Tibial nerve (tissue), 4 donors: ENCODE measurements at regions not wholly inside any gene's neighbourhood (a gene's known extent, or its start where the extent isn't known, plus 50 kb on each side); places are given as distances from the start of the nearest gene placed in this dataset.

ENCODE experiments used
- DNase-seq, 2 donors: peaks; one replicate each; pipeline ENCODE4 v3.0.0-alpha.2; 2019; ENCODE audit warnings: low spot score in 2 of 2
- H3K27ac ChIP-seq, 4 donors: fragments of 200-600 bp; sonication (generic) in 3 of 4; one replicate each; pipeline ENCODE4 v1.5.1; 2017 to 2019; ENCODE audit warnings: mild to moderate bottlenecking in 1 of 4
- H3K27me3 ChIP-seq, 2 donors: fragments of 200-600 bp; sonication (generic) in 1 of 2; one replicate each; pipeline versions ENCODE4 v1.5.1 to v1.6.0; 2017 to 2019
- H3K36me3 ChIP-seq, 3 donors: fragments of 200-600 bp; sonication (generic); one replicate each; pipeline ENCODE4 v1.5.1; 2018 to 2019
- H3K4me1 ChIP-seq, 4 donors: fragments of 200-600 bp; sonication (generic) in 3 of 4; one replicate each; pipeline ENCODE4 v1.5.1; 2017 to 2019
- H3K4me3 ChIP-seq, 4 donors: fragments of 200-600 bp; sonication (generic) in 3 of 4; one replicate each; pipeline ENCODE4 v1.5.1; 2017 to 2019; ENCODE audit warnings: mild to moderate bottlenecking in 1 of 4, moderate library complexity in 1 of 4
- H3K9me3 ChIP-seq, 4 donors: fragments of 200-600 bp; sonication (generic) in 3 of 4; one replicate each; pipeline ENCODE4 v1.5.1; 2017 to 2019
- EP300 ChIP-seq, 2 donors: sonication (generic); formaldehyde crosslinking; IDR thresholded peaks; one replicate each; pipeline ENCODE4 v1.6.1; 2017; ENCODE audit warnings: antibody characterized with exemption in 2 of 2, mild to moderate bottlenecking in 1 of 2
- POLR2A ChIP-seq, 2 donors: fragments of 450-650 bp; IDR thresholded peaks; one replicate each; pipeline ENCODE4 v1.6.1; 2017; ENCODE audit warnings: antibody characterized with exemption in 2 of 2, mild to moderate bottlenecking in 2 of 2, moderate library complexity in 2 of 2
- WGBS, 2 donors: methylation state at CpG; one replicate each; pipeline ENCODE4 v1.1.5; 2018; 5-methylcytosine and 5-hydroxymethylcytosine counted together
- TF ChIP-seq, protein P1 (sequence below), 5 experiments: fragments of 200-600 bp in 3 of 5; fragments of 450-650 bp in 2 of 5; sonication (generic) in 3 of 5; IDR thresholded peaks; one replicate each; pipeline ENCODE4 v1.5.1; 2016 to 2019; ENCODE audit warnings: antibody characterized with exemption in 5 of 5, mild to moderate bottlenecking in 3 of 5, moderate library complexity in 2 of 5

DNA sequence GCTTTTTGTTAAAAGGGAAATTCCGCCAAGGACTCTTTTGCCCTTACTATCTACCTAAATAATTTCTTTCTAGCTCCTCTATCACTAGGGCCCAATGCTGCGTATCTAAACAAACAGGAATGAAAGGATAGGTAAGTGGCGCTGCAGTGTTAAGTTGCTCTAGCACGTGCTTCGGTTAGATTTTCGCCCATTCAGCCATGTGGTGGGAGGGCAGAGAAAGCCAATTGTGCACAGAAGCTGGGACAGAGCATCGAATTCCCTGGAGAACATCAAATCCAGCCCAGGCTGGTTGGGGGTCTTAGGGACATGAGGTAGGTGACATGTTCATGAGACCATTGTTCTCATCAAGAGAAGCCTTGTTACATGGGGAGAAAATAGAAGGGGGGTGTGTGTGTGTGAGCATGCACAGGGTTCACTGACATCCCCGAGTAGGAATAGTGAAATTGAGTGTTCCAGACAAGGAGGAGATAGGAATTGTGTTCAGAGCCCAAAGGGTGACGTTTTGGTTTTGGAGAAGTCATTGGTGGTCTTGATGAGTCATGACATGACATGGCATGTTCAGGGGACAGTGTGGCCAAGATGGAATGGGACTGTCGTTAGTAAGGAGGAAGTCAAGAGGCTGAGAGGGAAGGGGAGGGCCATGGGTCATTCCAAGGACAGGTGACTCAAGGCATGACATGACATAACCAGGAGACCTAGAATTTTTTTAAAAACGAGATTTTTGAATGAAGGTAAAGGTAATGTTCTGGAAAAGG is 107.1 kb downstream of the TLR5 start:
- no peaks in the 10 kb centered on the region for H3K9me3 ChIP-seq

DNA sequence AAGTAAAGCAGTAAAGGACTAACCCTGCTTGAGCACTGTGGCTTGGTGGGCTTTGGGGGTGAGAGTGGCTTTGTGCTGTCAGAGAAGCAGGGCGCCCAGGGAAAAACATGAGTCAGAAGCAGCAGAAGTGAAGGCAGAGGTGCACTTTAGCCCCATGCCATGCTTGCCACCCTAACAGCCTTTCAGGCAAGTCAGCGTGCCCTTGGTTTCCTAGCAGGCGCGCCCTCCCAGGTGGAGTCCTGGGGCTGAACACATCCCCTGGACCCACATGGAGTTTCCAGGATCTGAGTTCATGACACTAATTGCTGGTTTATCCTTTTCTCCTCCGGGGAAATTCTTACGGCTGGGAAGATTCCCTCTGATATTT is 106.6 kb downstream of the TLR5 start:
- peaks cover 0 to 15% (median 0%) of the 10 kb centered on the region in 4 donors for H3K4me1 ChIP-seq
- H3K4me3 ChIP-seq = no peak overlapping the region
- DNase-seq = no peak
- no peaks in the 10 kb centered on the region for H3K9me3 ChIP-seq
- no peak overlapping the region for H3K27ac ChIP-seq
- TF ChIP-seq, protein P1, sequence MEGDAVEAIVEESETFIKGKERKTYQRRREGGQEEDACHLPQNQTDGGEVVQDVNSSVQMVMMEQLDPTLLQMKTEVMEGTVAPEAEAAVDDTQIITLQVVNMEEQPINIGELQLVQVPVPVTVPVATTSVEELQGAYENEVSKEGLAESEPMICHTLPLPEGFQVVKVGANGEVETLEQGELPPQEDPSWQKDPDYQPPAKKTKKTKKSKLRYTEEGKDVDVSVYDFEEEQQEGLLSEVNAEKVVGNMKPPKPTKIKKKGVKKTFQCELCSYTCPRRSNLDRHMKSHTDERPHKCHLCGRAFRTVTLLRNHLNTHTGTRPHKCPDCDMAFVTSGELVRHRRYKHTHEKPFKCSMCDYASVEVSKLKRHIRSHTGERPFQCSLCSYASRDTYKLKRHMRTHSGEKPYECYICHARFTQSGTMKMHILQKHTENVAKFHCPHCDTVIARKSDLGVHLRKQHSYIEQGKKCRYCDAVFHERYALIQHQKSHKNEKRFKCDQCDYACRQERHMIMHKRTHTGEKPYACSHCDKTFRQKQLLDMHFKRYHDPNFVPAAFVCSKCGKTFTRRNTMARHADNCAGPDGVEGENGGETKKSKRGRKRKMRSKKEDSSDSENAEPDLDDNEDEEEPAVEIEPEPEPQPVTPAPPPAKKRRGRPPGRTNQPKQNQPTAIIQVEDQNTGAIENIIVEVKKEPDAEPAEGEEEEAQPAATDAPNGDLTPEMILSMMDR (IDR thresholded peaks at IDR 0.05) = no peak
- TF ChIP-seq EP300 (IDR thresholded peaks at IDR 0.05) = no peak
- TF ChIP-seq POLR2A (IDR thresholded peaks at IDR 0.05) = no peak
- 92 to 96% methylated on average over 6 of the region's 6 CpGs for WGBS, 2 donors
- no peaks in the 10 kb centered on the region for H3K36me3 ChIP-seq
- no peaks in the 10 kb centered on the region for H3K27me3 ChIP-seq

More for the DNA sequence above, 107.1 kb downstream of the TLR5 start:
- Histone ChIP-seq H3K27me3 (no peaks in the 10 kb centered on the region), H3K36me3 (no peaks in the 10 kb centered on the region), H3K4me1 (peaks cover 0 to 16% (median 0%) of the 10 kb centered on the region in 4 donors), H3K27ac (no peak overlapping the region), H3K4me3 (no peak overlapping the region)
- no peak for DNase-seq
- no peak for TF ChIP-seq EP300 (IDR thresholded peaks at IDR 0.05)
- TF ChIP-seq POLR2A (IDR thresholded peaks at IDR 0.05) = no peak
- TF ChIP-seq, protein P1 (IDR thresholded peaks at IDR 0.05) = no peak
- 74 to 76% methylated on average over 11 of the region's 11 CpGs for WGBS, 2 donors

DNA sequence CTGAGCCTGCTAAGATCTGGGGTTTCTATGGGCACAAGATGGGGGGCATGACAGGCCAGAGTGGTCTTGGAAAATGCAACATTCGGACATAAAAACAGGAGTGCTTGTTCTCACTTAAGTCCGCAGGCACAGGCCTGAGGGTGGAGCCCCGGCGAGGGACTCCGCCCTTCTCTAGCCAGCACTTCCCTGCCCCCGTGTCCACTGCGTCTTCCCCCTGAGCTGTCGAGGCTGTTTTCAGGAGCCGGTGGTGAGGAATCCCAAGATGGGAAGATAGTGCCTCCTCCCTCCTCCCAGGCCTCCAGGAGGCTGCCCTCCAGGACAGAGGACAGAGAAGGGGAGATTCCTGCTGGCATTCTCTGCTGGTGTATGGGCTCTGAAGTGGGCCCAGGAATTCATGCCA is 105.2 kb downstream of the TLR5 start:
- Histone ChIP-seq H3K4me1 (peaks cover 0 to 9% (median 0%) of the 10 kb centered on the region in 4 donors), H3K27ac (no peak overlapping the region), H3K4me3 (no peak overlapping the region), H3K27me3 (no peaks in the 10 kb centered on the region), H3K9me3 (no peaks in the 10 kb centered on the region), H3K36me3 (no peaks in the 10 kb centered on the region)
- no peak for TF ChIP-seq EP300 (IDR thresholded peaks at IDR 0.05)
- no peak for TF ChIP-seq POLR2A (IDR thresholded peaks at IDR 0.05)
- TF ChIP-seq, protein P1 (IDR thresholded peaks at IDR 0.05) = no peak
- no peak for DNase-seq
- WGBS, 2 donors = 76 to 86% methylated on average over 9 of the region's 9 CpGs

DNA sequence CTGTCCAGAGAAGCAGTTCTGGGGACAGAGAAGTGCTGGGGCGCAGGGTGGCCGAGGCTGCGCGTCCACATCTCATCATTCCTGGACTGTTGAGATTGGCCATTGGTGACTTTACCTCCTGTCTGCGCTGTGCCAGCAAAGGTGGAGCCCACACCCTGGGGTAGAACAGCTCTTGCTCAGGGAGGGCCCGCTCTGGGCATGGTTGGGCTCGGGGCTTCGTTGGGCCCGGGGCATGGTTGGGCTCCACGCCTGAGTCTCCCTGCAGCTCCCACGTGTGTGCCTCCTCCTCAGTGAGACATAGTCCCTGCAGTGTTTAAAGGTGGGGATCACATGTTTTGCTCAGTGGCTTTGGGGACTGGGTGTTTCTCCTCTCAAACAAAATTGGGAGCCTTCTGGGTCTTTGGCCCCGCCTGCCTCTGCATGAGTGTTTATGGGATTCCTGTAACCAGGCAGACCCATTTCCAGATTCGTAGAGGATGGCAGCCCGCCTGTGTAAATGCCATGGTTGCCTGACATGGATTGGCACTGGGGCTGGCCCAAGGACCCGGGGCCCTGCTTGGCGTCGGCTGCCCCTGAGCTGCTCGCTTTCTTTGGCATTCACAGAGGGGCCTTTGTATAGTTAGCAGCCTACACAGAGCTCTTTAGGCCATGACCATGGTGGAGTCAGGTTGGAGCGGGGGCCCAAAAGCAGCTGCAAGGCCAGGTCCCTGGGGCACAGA is 104.6 kb downstream of the TLR5 start:
- WGBS, 2 donors = 73 to 79% methylated on average over 3 to 9 of the region's 19 CpGs
- Histone ChIP-seq H3K9me3 (no peaks in the 10 kb centered on the region), H3K4me3 (no peak overlapping the region), H3K27ac (peak overlapping the region in 1 of 4 donors; percentile 12), H3K27me3 (no peaks in the 10 kb centered on the region), H3K36me3 (no peaks in the 10 kb centered on the region), H3K4me1 (peaks cover 0 to 9% (median 0%) of the 10 kb centered on the region in 4 donors)
- no peak for DNase-seq
- TF ChIP-seq, protein P1 (IDR thresholded peaks at IDR 0.05) = no peak
- peak in 1 of 2 donors; percentile 11 for TF ChIP-seq EP300 (IDR thresholded peaks at IDR 0.05)

DNA sequence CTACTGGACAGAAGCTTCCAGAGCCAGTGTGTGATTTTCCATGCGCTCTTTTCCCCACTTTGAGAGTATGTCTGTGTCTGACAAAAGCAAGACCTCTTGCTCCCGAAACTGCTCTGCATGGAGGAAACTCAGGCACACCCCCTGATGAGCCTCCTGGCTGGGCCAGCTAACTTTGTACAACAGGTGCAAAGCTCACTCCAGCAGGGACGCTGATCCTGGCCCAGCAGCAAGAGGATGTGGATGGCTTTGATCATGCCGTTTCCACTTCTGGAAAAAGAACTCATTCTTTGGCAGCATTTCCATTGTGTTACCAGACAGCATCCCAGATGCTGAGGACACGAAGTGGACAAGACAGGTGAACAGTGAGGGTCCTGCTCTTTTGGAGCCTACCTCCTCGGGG is 103.1 kb downstream of the TLR5 start:
- WGBS, 2 donors = 77 to 79% methylated on average over 6 of the region's 6 CpGs
- H3K36me3 ChIP-seq = no peaks in the 10 kb centered on the region
- no peaks in the 10 kb centered on the region for H3K27me3 ChIP-seq
- H3K4me1 ChIP-seq = peaks cover 0 to 9% (median 0%) of the 10 kb centered on the region in 4 donors
- TF ChIP-seq, protein P1 (IDR thresholded peaks at IDR 0.05) = no peak
- no peak for TF ChIP-seq POLR2A (IDR thresholded peaks at IDR 0.05)
- no peak for TF ChIP-seq EP300 (IDR thresholded peaks at IDR 0.05)
- no peak for DNase-seq
- H3K4me3 ChIP-seq = no peak overlapping the region
- peaks cover 0 to 5% (median 2%) of the 10 kb centered on the region in 4 donors for H3K9me3 ChIP-seq
- no peak overlapping the region for H3K27ac ChIP-seq
